ENCODE measurements at regions not wholly inside any gene's neighbourhood (a gene's known extent, or its start where the extent isn't known, plus 50 kb on each side); places are given as distances from the start of the nearest gene placed in this dataset.

DNA sequence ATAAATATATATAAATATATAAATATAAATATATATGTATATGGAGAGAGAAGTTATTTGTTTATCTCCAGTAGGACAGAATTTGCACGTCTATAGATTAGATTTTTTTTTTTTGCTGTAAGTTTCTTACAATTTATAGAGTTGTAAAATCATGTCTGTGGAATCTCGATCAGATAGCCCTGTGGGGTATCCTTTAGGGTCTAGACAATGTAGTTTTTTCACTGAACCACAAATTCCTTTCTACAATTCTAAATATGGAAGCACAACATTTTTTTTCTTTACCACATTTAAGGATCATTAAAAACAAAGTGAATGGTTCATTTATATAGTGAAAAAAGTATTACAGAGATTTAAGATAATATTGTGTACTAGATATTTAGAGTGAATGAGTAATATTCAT is 384.2 kb upstream of the ZNF608 start:
- TF ChIP-seq GATA1 (IDR thresholded peaks at IDR 0.05; ENCODE audit: low read depth, low read length) (no peak), POLR2A (IDR thresholded peaks at IDR 0.05; ENCODE audit: low read length) (no peak)

All from erythroblast (primary cell).